GM23338 (cell line): ENCODE measurements at regions not wholly inside any gene's neighbourhood (a gene's known extent, or its start where the extent isn't known, plus 50 kb on each side); places are given as distances from the start of the nearest gene placed in this dataset.

ENCODE experiments used
- ATAC-seq: fragments of 200-7000 bp; cut with Tn5 transposase; 3 replicates; pipeline ENCODE4 v1.9.1; 2020
- DNase-seq: peaks from one replicate; pipeline ENCODE4 v3.0.0-alpha.2; 2015; ENCODE audit warnings: low spot score
- H2AFZ ChIP-seq: fragments of 200-600 bp; sonication (generic); 2 replicates; pipeline ENCODE4 v1.8.0; 2016; ENCODE audit warnings: antibody characterized with exemption, mild to moderate bottlenecking, moderate library complexity
- H3F3A ChIP-seq: fragments of 200-600 bp; sonication (generic); replicated peaks from 2 replicates; pipeline ENCODE4 v1.8.0; 2017; ENCODE audit warnings: antibody characterized with exemption, mixed run types, low read depth
- H3K27ac ChIP-seq: fragments of 200-600 bp; sonication (generic); 2 replicates; pipeline ENCODE4 v1.6.1; 2016; ENCODE audit warnings: low read depth
- H3K27me3 ChIP-seq: fragments of 200-600 bp; sonication (generic); 2 replicates; pipeline ENCODE4 v1.8.0; 2016; ENCODE audit warnings: mild to moderate bottlenecking, mixed run types, moderate library complexity; ENCODE audit not compliant: insufficient read depth
- H3K36me3 ChIP-seq: fragments of 200-600 bp; sonication (generic); 2 replicates; pipeline ENCODE4 v1.8.0; 2016; ENCODE audit warnings: mild to moderate bottlenecking; ENCODE audit not compliant: insufficient read depth
- H3K4me1 ChIP-seq: fragments of 200-600 bp; sonication (generic); 2 replicates; pipeline ENCODE4 v1.8.0; 2016; ENCODE audit warnings: mild to moderate bottlenecking, moderate library complexity; ENCODE audit not compliant: insufficient read depth
- H3K4me2 ChIP-seq: fragments of 200-600 bp; sonication (generic); 2 replicates; pipeline ENCODE4 v1.7.1; 2017; ENCODE audit warnings: mixed run types
- H3K4me3 ChIP-seq: fragments of 200-600 bp; sonication (generic); 2 replicates; pipeline ENCODE4 v1.6.1; 2016; ENCODE audit warnings: mixed run types
- H3K79me2 ChIP-seq: fragments of 200-600 bp; sonication (generic); replicated peaks from 2 replicates; pipeline ENCODE4 v1.8.0; 2017; ENCODE audit warnings: mild to moderate bottlenecking; ENCODE audit not compliant: insufficient read depth
- H3K9me2 ChIP-seq: fragments of 200-600 bp; sonication (generic); 2 replicates; pipeline ENCODE4 v1.8.0; 2017; ENCODE audit not compliant: insufficient read depth
- H4K20me1 ChIP-seq: fragments of 200-600 bp; sonication (generic); replicated peaks from 2 replicates; pipeline ENCODE4 v1.8.0; 2017; ENCODE audit warnings: mild to moderate bottlenecking; ENCODE audit not compliant: insufficient read depth
- H3K27ac Mint-ChIP-seq: 2 replicates; pipeline ENCODE4 v1.8.0; 2020; ENCODE audit warnings: inconsistent platforms, mild to moderate bottlenecking, moderate library complexity, mixed read lengths
- H3K27me3 Mint-ChIP-seq: 3 replicates; pipeline ENCODE4 v1.8.0; 2022; ENCODE audit warnings: low read depth, mild to moderate bottlenecking, moderate library complexity, mixed read lengths, inconsistent platforms; ENCODE audit not compliant: insufficient read depth, poor library complexity
- H3K36me3 Mint-ChIP-seq: 3 replicates; pipeline ENCODE4 v1.8.0; 2021; ENCODE audit warnings: low read depth, mild to moderate bottlenecking, inconsistent platforms, moderate library complexity, mixed read lengths
- H3K4me1 Mint-ChIP-seq: 3 replicates; pipeline ENCODE4 v1.8.0; 2020; ENCODE audit warnings: mild to moderate bottlenecking, inconsistent platforms, mixed read lengths
- H3K4me3 Mint-ChIP-seq: 3 replicates; pipeline ENCODE4 v1.8.0; 2021; ENCODE audit warnings: moderate library complexity, mild to moderate bottlenecking, inconsistent platforms, mixed read lengths
- H3K9me3 Mint-ChIP-seq: 3 replicates; pipeline ENCODE4 v1.8.0; 2020; ENCODE audit warnings: moderate library complexity, mild to moderate bottlenecking, inconsistent platforms, mixed read lengths
- CREB1 ChIP-seq: fragments of 250-450 bp; sonication (Bioruptor Pico); IDR thresholded peaks from 2 replicates; pipeline ENCODE4 v1.5.0; 2020; ENCODE audit warnings: low read depth, mild to moderate bottlenecking, moderate library complexity
- EZH2phosphoT487 ChIP-seq: fragments of 200-600 bp; sonication (generic); IDR thresholded peaks from one replicate; pipeline ENCODE4 v1.8.1; 2018; ENCODE audit warnings: antibody characterized with exemption; ENCODE audit not compliant: unreplicated experiment
- JUNB ChIP-seq: IDR thresholded peaks from one replicate; pipeline ENCODE4 v1.6.1; 2016; ENCODE audit warnings: antibody characterized with exemption; ENCODE audit not compliant: unreplicated experiment
- ZNF331 ChIP-seq: fragments of 250-450 bp; sonication (Bioruptor Pico); IDR thresholded peaks from 2 replicates; pipeline ENCODE4 v1.5.0; 2020; ENCODE audit warnings: low read depth, mild to moderate bottlenecking, moderate library complexity
- TF ChIP-seq, protein P1 (sequence below): fragments of 250-450 bp; sonication (Bioruptor Pico); IDR thresholded peaks from 2 replicates; pipeline ENCODE4 v1.5.0; 2020; ENCODE audit warnings: mild to moderate bottlenecking, moderate library complexity

DNA sequence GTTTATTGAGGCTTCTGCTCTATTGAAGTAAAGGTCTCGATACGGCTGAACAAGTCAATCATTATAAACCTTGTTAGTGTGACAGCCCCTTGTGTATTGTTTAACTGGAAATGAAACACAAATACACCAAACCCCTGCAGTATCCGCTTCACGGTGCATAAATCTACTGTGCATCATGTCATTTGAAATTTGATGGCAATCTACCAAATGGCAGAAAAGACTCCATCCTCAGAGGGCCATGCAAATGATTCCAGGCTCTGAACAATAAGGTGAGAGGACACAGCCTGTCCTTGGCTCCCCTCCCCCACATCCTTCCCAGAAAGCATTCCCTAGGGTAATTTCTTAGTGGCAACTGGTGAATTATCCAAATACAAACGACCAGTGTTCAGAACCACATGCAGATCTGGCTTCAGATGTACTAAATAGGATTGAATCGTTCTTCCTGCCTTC lies 80.6 kb downstream of the ADCYAP1 start (continued):
- TF ChIP-seq CREB1 = no peak

DNA sequence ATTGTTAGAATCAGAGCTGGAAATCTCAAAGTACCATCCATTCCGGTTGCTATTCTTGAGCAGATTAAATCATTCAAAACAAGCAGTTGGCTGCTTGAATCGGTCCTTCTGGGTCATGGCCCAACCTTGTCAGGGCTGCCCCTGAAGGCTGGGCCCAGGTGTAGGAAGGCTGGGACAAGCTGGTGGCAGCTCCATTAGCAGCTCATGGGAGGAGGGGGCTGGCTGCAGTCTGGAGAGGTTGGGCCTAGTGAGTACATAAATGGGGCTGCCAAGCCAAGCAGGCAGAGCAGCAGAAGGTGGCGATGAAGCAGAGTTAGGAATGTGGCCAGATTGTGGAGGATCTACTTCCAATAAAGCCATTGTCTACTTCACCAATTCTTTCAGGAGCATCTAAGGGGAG lies 81.4 kb downstream of the ADCYAP1 start:
- H3K4me2 ChIP-seq = peak overlapping the region; percentile 47
- peak; percentile 28 for DNase-seq
- peaks cover 25% of the 10 kb centered on the region for H3K4me1 ChIP-seq
- no peaks in the 10 kb centered on the region; the same call in 2 of the 3 replicates for H3K36me3 Mint-ChIP-seq
- H3K27ac Mint-ChIP-seq = 0 out of 2 replicates have a peak overlapping the region, but pooled peaks have one; percentile 54
- peak; percentile 79 for ATAC-seq
- no peaks in the 10 kb centered on the region for H3K36me3 ChIP-seq
- peaks cover 33% of the 10 kb centered on the region for H3K79me2 ChIP-seq
- no peak overlapping the region for H3K27ac ChIP-seq
- peaks cover 17% of the 10 kb centered on the region for H3K9me2 ChIP-seq
- H3F3A ChIP-seq = no peaks in the 10 kb centered on the region
- H4K20me1 ChIP-seq = no peaks in the 10 kb centered on the region
- 0 out of 2 replicates have a peak overlapping the region, but pooled peaks have one; percentile 29 for H3K4me3 ChIP-seq
- 0 out of 3 replicates have a peak, but pooled peaks cover 2% of the 10 kb centered on the region for H3K9me3 Mint-ChIP-seq
- no peak overlapping the region for H2AFZ ChIP-seq
- peaks cover 4% of the 10 kb centered on the region for H3K27me3 Mint-ChIP-seq
- TF ChIP-seq, protein P1, sequence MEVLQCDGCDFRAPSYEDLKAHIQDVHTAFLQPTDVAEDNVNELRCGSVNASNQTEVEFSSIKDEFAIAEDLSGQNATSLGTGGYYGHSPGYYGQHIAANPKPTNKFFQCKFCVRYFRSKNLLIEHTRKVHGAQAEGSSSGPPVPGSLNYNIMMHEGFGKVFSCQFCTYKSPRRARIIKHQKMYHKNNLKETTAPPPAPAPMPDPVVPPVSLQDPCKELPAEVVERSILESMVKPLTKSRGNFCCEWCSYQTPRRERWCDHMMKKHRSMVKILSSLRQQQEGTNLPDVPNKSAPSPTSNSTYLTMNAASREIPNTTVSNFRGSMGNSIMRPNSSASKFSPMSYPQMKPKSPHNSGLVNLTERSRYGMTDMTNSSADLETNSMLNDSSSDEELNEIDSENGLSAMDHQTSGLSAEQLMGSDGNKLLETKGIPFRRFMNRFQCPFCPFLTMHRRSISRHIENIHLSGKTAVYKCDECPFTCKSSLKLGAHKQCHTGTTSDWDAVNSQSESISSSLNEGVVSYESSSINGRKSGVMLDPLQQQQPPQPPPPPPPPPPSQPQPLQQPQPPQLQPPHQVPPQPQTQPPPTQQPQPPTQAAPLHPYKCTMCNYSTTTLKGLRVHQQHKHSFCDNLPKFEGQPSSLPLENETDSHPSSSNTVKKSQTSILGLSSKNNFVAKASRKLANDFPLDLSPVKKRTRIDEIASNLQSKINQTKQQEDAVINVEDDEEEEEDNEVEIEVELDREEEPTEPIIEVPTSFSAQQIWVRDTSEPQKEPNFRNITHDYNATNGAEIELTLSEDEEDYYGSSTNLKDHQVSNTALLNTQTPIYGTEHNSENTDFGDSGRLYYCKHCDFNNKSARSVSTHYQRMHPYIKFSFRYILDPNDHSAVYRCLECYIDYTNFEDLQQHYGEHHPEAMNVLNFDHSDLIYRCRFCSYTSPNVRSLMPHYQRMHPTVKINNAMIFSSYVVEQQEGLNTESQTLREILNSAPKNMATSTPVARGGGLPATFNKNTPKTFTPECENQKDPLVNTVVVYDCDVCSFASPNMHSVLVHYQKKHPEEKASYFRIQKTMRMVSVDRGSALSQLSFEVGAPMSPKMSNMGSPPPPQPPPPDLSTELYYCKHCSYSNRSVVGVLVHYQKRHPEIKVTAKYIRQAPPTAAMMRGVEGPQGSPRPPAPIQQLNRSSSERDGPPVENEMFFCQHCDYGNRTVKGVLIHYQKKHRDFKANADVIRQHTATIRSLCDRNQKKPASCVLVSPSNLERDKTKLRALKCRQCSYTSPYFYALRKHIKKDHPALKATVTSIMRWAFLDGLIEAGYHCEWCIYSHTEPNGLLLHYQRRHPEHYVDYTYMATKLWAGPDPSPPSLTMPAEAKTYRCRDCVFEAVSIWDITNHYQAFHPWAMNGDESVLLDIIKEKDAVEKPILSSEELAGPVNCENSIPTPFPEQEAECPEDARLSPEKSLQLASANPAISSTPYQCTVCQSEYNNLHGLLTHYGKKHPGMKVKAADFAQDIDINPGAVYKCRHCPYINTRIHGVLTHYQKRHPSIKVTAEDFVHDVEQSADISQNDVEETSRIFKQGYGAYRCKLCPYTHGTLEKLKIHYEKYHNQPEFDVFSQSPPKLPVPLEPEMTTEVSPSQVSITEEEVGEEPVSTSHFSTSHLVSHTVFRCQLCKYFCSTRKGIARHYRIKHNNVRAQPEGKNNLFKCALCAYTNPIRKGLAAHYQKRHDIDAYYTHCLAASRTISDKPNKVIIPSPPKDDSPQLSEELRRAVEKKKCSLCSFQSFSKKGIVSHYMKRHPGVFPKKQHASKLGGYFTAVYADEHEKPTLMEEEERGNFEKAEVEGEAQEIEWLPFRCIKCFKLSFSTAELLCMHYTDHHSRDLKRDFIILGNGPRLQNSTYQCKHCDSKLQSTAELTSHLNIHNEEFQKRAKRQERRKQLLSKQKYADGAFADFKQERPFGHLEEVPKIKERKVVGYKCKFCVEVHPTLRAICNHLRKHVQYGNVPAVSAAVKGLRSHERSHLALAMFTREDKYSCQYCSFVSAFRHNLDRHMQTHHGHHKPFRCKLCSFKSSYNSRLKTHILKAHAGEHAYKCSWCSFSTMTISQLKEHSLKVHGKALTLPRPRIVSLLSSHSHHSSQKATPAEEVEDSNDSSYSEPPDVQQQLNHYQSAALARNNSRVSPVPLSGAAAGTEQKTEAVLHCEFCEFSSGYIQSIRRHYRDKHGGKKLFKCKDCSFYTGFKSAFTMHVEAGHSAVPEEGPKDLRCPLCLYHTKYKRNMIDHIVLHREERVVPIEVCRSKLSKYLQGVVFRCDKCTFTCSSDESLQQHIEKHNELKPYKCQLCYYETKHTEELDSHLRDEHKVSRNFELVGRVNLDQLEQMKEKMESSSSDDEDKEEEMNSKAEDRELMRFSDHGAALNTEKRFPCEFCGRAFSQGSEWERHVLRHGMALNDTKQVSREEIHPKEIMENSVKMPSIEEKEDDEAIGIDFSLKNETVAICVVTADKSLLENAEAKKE = peak; percentile 21; the same call in 1 of the 2 replicates
- no peak for TF ChIP-seq CREB1
- no peaks in the 10 kb centered on the region; the same call in 1 of the 3 replicates for H3K4me1 Mint-ChIP-seq
- no peak overlapping the region; the same call in 2 of the 3 replicates for H3K4me3 Mint-ChIP-seq
- no peaks in the 10 kb centered on the region for H3K27me3 ChIP-seq

DNA sequence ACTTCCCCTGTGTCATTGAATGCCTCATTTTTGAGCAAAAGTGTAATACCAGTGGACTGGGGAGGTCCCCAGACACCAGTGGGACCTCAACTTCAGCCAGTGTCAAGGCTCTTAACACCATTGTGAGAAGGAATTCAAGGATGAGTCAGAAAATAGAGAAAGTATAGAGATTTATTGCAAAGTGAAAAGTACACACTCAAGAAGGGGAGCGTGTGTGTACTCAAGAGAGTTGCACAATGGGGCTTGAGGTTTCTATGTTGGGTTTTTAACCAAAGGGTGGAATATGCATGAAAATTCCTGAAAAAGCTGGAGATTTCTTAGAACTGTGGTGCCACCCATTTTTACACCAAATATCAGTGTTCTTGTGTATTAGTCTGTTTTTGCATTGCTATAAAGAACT lies 81.9 kb downstream of the ADCYAP1 start:
- Mint-ChIP-seq H3K27me3 (peaks cover 4% of the 10 kb centered on the region), H3K4me3 (no peak overlapping the region), H3K36me3 (no peaks in the 10 kb centered on the region; the same call in 2 of the 3 replicates), H3K9me3 (0 out of 3 replicates have a peak, but pooled peaks cover 2% of the 10 kb centered on the region), H3K27ac (peak overlapping the region; percentile 53; the same call in 1 of the 2 replicates), H3K4me1 (no peaks in the 10 kb centered on the region; the same call in 1 of the 3 replicates)
- ATAC-seq (no peak), DNase-seq (no peak)
- Histone ChIP-seq H3K79me2 (peaks cover 38% of the 10 kb centered on the region), H3K27me3 (no peaks in the 10 kb centered on the region), H3K4me3 (no peak overlapping the region), H3K27ac (no peak overlapping the region), H3K4me2 (peak overlapping the region; percentile 47), H2AFZ (no peak overlapping the region), H3K36me3 (no peaks in the 10 kb centered on the region), H3K4me1 (peaks cover 25% of the 10 kb centered on the region), H3K9me2 (peaks cover 17% of the 10 kb centered on the region), H3F3A (no peaks in the 10 kb centered on the region), H4K20me1 (no peaks in the 10 kb centered on the region)
- TF ChIP-seq EZH2phosphoT487 = no peak
- no peak for TF ChIP-seq JUNB
- TF ChIP-seq ZNF331 (CRISPR knock-in tag) = no peak
